ENCODE measurements at regions not wholly inside any gene's neighbourhood (a gene's known extent, or its start where the extent isn't known, plus 50 kb on each side); places are given as distances from the start of the nearest gene placed in this dataset.

DNA sequence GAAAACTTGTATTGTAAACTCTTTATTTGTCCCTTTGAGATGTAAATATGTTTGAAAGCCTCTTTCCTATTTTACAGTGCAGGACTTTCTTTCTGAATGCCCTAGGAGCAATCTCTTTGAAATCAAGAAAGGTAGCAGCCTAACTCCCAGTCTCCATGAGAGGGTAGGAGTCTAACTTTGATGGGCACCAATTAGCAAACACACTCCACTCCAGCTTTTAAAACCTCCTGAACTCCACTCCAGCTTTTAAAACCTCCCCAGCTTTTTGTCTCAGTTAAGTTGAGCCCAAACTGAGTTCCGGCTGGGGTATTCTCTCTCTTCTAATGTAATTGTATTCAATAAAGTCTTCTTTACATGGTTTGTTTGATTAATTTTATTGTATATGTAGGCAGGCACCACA, 493.7 kb upstream of the CDH7 start:
- H3K36me3 ChIP-seq (ENCODE audit: control insufficient read depth, insufficient read depth, low read length): no peaks in the 10 kb centered on the region
- H3K9me1 ChIP-seq (ENCODE audit: control insufficient read depth, insufficient read depth, low read length): no peaks in the 10 kb centered on the region
- TF ChIP-seq POLR2H (tag; IDR thresholded peaks at IDR 0.05; ENCODE audit: low read depth) (no peak), ZBTB17 (CRISPR knock-in tag; IDR thresholded peaks at IDR 0.05) (no peak), CBFA2T2 (conservative IDR thresholded peaks at IDR 0.05) (no peak), MCM3 (IDR thresholded peaks at IDR 0.05) (no peak), TCF7 (IDR thresholded peaks at IDR 0.05; ENCODE audit: borderline replicate concordance) (no peak), EWSR1 (IDR thresholded peaks at IDR 0.05; ENCODE audit: borderline replicate concordance, low read depth, partially characterized antibody) (no peak), HBP1 (CRISPR knock-in tag; IDR thresholded peaks at IDR 0.05) (no peak)
- TF ChIP-seq, protein P1, sequence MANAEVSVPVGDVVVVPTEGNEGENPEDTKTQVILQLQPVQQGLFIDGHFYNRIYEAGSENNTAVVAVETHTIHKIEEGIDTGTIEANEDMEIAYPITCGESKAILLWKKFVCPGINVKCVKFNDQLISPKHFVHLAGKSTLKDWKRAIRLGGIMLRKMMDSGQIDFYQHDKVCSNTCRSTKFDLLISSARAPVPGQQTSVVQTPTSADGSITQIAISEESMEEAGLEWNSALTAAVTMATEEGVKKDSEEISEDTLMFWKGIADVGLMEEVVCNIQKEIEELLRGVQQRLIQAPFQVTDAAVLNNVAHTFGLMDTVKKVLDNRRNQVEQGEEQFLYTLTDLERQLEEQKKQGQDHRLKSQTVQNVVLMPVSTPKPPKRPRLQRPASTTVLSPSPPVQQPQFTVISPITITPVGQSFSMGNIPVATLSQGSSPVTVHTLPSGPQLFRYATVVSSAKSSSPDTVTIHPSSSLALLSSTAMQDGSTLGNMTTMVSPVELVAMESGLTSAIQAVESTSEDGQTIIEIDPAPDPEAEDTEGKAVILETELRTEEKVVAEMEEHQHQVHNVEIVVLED (CRISPR knock-in tag; IDR thresholded peaks at IDR 0.05): no peak
- intact Hi-C loops (cut with micrococcal nuclease): no loop called here
- H3K27ac ChIP-seq (ENCODE audit: extremely low read depth, low read depth, low read length): no peak overlapping the region
- BruUV-seq (replicated peaks): no TSS peak
- no peaks in the 10 kb centered on the region for H4K20me1 ChIP-seq (replicated peaks; ENCODE audit: control insufficient read depth, insufficient read depth, low read length)
- 0% methylated on average over 1 of the region's 1 CpG for WGBS (ENCODE audit: insufficient coverage, low coverage, missing lambda C conversion rate)
- in situ Hi-C loops (cut with MboI): no loop called here
- H3K79me2 ChIP-seq (ENCODE audit: control insufficient read depth, insufficient read depth, low read length): no peaks in the 10 kb centered on the region
- H3K9me3 ChIP-seq (replicated peaks; ENCODE audit: control insufficient read depth, insufficient read depth, low read depth, low read length): no peaks in the 10 kb centered on the region
- H3K27me3 ChIP-seq (ENCODE audit: control insufficient read depth in 2 of 2, insufficient read depth in 2 of 2, low read length in 2 of 2): no peaks in the 10 kb centered on the region
- ChIA-PET POLR2A (no interaction called here), CTCF (ENCODE audit: low intra/inter-chr PET ratio) (no interaction called here)
- DNase-seq (ENCODE audit: extremely low read depth in 1 of 4, low spot score in 3 of 4) (no peak), FAIRE-seq (no peak), ATAC-seq (no peak)
- no peak overlapping the region for H3K9ac ChIP-seq (ENCODE audit: insufficient read depth in 1 of 2, low read depth in 2 of 2, low read length in 2 of 2)
- no peak overlapping the region for H3K4me3 ChIP-seq
- H3K4me1 ChIP-seq (replicated peaks in 1 of 2; ENCODE audit: control insufficient read depth in 2 of 2, insufficient read depth in 2 of 2, low read length in 2 of 2): no peaks in the 10 kb centered on the region
- no peak overlapping the region for H3K4me2 ChIP-seq (ENCODE audit: insufficient read depth, low read length)
- no peak overlapping the region for H2AFZ ChIP-seq (ENCODE audit: low read depth, low read length)

Data from K562 (cell line).